Natural killer cell (primary cell): ENCODE measurements at regions not wholly inside any gene's neighbourhood (a gene's known extent, or its start where the extent isn't known, plus 50 kb on each side); places are given as distances from the start of the nearest gene placed in this dataset.
A peak's percentile ranks its signal among the peaks of the same experiment; 100 is the strongest.

Experiments used
- ATAC-seq, 3 donors: fragments of 150-1000 bp in 2 of 3; fragments of 200-7000 bp in 1 of 3; cut with Tn5 transposase; 1 replicate in 1 of 3; 2 replicates in 2 of 3; pipeline ENCODE4 v1.10.0; 2021; ENCODE audit warnings: mild to moderate bottlenecking in 2 of 3, moderate library complexity in 2 of 3
- DNase-seq, 2 donors: peaks; one replicate each; pipeline versions ENCODE4 v3.0.0 to v3.0.0-alpha.2; 2013 to 2021; ENCODE audit warnings: mixed read lengths in 1 of 2
- H3K27ac ChIP-seq: one replicate; pipeline ENCODE4 v1.5.1; 2013; ENCODE audit warnings: mild to moderate bottlenecking, low read length
- H3K27me3 ChIP-seq: one replicate; pipeline ENCODE4 v1.6.1; 2013; ENCODE audit warnings: low read length; ENCODE audit not compliant: control insufficient read depth, insufficient read depth
- H3K36me3 ChIP-seq: one replicate; pipeline ENCODE4 v1.6.1; 2013; ENCODE audit warnings: low read length; ENCODE audit not compliant: control insufficient read depth, insufficient read depth
- H3K4me1 ChIP-seq: one replicate; pipeline ENCODE4 v1.6.1; 2013; ENCODE audit warnings: low read length; ENCODE audit not compliant: control insufficient read depth, insufficient read depth
- H3K4me3 ChIP-seq: one replicate; pipeline ENCODE4 v1.5.1; 2013; ENCODE audit warnings: low read length
- H3K9me3 ChIP-seq: one replicate; pipeline ENCODE4 v1.6.1; 2013; ENCODE audit warnings: low read length; ENCODE audit not compliant: control insufficient read depth, insufficient read depth
- H3K27ac Mint-ChIP-seq, 2 donors: one replicate each; pipeline ENCODE4 v1.8.0; 2022; ENCODE audit warnings: mild to moderate bottlenecking in 2 of 2, mixed read lengths in 2 of 2, moderate library complexity in 1 of 2
- H3K27me3 Mint-ChIP-seq, 2 donors: one replicate each; pipeline ENCODE4 v1.8.0; 2022; ENCODE audit warnings: low read depth in 2 of 2, mixed read lengths in 2 of 2
- H3K36me3 Mint-ChIP-seq: one replicate; pipeline ENCODE4 v1.8.0; 2022; ENCODE audit warnings: mixed read lengths
- H3K4me1 Mint-ChIP-seq, 2 donors: one replicate each; pipeline ENCODE4 v1.8.0; 2022; ENCODE audit warnings: mixed read lengths in 2 of 2
- H3K4me3 Mint-ChIP-seq: one replicate; pipeline ENCODE4 v1.8.0; 2022; ENCODE audit warnings: mild to moderate bottlenecking, moderate library complexity, mixed read lengths
- H3K9me3 Mint-ChIP-seq, 2 donors: one replicate each; pipeline ENCODE4 v1.8.0; 2022; ENCODE audit warnings: mixed read lengths in 2 of 2
- CTCF ChIP-seq: fragments of 200-600 bp; IDR thresholded peaks from one replicate; pipeline ENCODE4 v1.8.0; 2022; ENCODE audit warnings: antibody characterized with exemption
- WGBS: methylation state at CpG from one replicate; pipeline ENCODE4 v1.1.7; 2013; ENCODE audit warnings: missing lambda C conversion rate; ENCODE audit not compliant: insufficient coverage; 5-methylcytosine and 5-hydroxymethylcytosine counted together
- intact Hi-C: fragments of 100-400 bp; cut with micrococcal nuclease; formaldehyde crosslinking; loops from one replicate; pipeline ENCODE4 v1.14.2; 2022

GRCh38 chr18:46315161-46315560 lies 211.0 kb downstream of the HAUS1 start:
- Histone ChIP-seq H3K4me1 (peaks cover 12% of the 10 kb centered on the region), H3K27me3 (no peaks in the 10 kb centered on the region), H3K36me3 (no peaks in the 10 kb centered on the region), H3K4me3 (no peak overlapping the region), H3K9me3 (no peaks in the 10 kb centered on the region), H3K27ac (no peak overlapping the region)
- WGBS, result 58% methylated on average over 1 of the region's 2 CpGs
- H3K27me3 Mint-ChIP-seq, result no peaks in the 10 kb centered on the region
- H3K4me3 Mint-ChIP-seq, result no peak overlapping the region
- H3K36me3 Mint-ChIP-seq, result no peaks in the 10 kb centered on the region
- H3K27ac Mint-ChIP-seq, result no peak overlapping the region
- H3K4me1 Mint-ChIP-seq, result peaks cover 4% of the 10 kb centered on the region in 2 donors
- H3K9me3 Mint-ChIP-seq, result no peaks in the 10 kb centered on the region
- DNase-seq (peak in 1 of 2 donors; percentile 9), ATAC-seq (peak; percentile 37 to 92 (median 89))
- no peak for TF ChIP-seq CTCF
- intact Hi-C loops, result no loop called here

GRCh38 chr18:46318356-46318755 lies 214.2 kb downstream of the HAUS1 start:
- intact Hi-C loops, result no loop called here
- no peak for ATAC-seq
- no peak for TF ChIP-seq CTCF
- WGBS, result 93% methylated on average over 5 of the region's 5 CpGs
- H3K27me3 ChIP-seq, result no peaks in the 10 kb centered on the region
- no peaks in the 10 kb centered on the region for H3K9me3 Mint-ChIP-seq
- H3K27ac Mint-ChIP-seq, result no peak overlapping the region
- no peaks in the 10 kb centered on the region for H3K27me3 Mint-ChIP-seq
- no peaks in the 10 kb centered on the region for H3K36me3 Mint-ChIP-seq
- no peak overlapping the region for H3K4me3 ChIP-seq
- no peak for DNase-seq
- H3K4me1 ChIP-seq, result peaks cover 12% of the 10 kb centered on the region
- no peak overlapping the region for H3K27ac ChIP-seq
- no peaks in the 10 kb centered on the region for H3K9me3 ChIP-seq
- peaks cover 4% of the 10 kb centered on the region in 2 donors for H3K4me1 Mint-ChIP-seq
- H3K36me3 ChIP-seq, result no peaks in the 10 kb centered on the region
- H3K4me3 Mint-ChIP-seq, result no peak overlapping the region

- ATAC-seq (no peak), DNase-seq (no peak)
- 92% methylated on average over 1 of the region's 1 CpG for WGBS
- Mint-ChIP-seq H3K36me3 (no peaks in the 10 kb centered on the region), H3K27ac (no peak overlapping the region), H3K4me3 (no peak overlapping the region), H3K9me3 (no peaks in the 10 kb centered on the region), H3K4me1 (peaks cover 9 to 11% of the 10 kb centered on the region in 2 donors), H3K27me3 (no peaks in the 10 kb centered on the region)
- Histone ChIP-seq H3K36me3 (no peaks in the 10 kb centered on the region), H3K27ac (no peak overlapping the region), H3K27me3 (no peaks in the 10 kb centered on the region), H3K4me3 (no peak overlapping the region), H3K4me1 (peaks cover 8% of the 10 kb centered on the region), H3K9me3 (no peaks in the 10 kb centered on the region)
- intact Hi-C loops, result no loop called here
- TF ChIP-seq CTCF, result no peak
These were observed 215.6 kb downstream of the HAUS1 start for GRCh38 chr18:46319783-46320182.

GRCh38 chr18:46320297-46320696 lies 216.1 kb downstream of the HAUS1 start:
- Mint-ChIP-seq H3K9me3 (no peaks in the 10 kb centered on the region), H3K4me3 (no peak overlapping the region), H3K27me3 (no peaks in the 10 kb centered on the region), H3K36me3 (no peaks in the 10 kb centered on the region), H3K4me1 (peaks cover 6 to 8% of the 10 kb centered on the region in 2 donors), H3K27ac (no peak overlapping the region)
- H3K27me3 ChIP-seq, result no peaks in the 10 kb centered on the region
- no peaks in the 10 kb centered on the region for H3K36me3 ChIP-seq
- H3K4me3 ChIP-seq, result no peak overlapping the region
- intact Hi-C loops, result no loop called here
- H3K9me3 ChIP-seq, result no peaks in the 10 kb centered on the region
- ATAC-seq, result peak in 1 of 3 donors; percentile 11
- DNase-seq, result no peak
- 93% methylated on average over 4 of the region's 4 CpGs for WGBS
- TF ChIP-seq CTCF, result no peak
- H3K4me1 ChIP-seq, result peaks cover 3% of the 10 kb centered on the region
- H3K27ac ChIP-seq, result no peak overlapping the region
